ENCODE measurements at regions not wholly inside any gene's neighbourhood (a gene's known extent, or its start where the extent isn't known, plus 50 kb on each side); places are given as distances from the start of the nearest gene placed in this dataset.

DNA sequence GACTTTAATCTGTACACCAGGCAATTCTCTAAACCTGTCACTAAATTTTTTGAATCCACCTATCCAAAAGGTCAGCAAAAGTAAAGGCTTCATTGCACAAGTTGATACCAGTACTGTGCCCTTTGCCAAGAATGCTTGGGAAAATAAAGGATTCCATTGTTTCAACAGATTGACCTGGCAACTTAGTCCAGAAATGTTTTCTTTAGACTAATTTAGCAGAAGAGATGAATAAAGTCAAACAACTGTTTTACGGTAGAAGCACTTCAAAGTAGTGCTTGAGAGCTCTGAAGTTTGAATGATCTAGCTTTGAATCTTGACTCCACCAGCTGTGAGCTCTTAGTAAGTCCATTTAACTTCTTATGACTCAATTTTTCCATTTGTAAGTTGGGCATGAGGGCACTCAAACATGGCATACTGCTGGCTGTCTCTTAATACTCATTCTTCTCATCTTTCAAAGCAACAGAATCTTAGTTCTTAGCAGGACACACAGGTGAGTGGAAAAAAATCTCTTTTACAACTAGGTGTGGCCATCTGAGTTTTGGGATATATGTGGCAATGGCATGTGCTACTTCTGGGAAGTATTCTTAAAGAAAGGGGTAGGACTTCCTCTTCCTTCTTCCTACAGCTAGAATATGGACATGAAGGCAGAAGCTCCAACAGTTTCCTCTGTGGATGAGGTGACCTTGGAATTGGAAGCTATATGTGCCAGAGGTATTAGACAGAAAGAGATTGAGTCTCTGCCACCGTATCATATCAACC is 55.9 kb upstream of the LOC128125822 start (continued):
- TF ChIP-seq POLR2AphosphoS5 (IDR thresholded peaks at IDR 0.05; ENCODE audit: low read depth, low read length) (peak; percentile 58; the same call in 1 of the 2 replicates), FOSL1 (IDR thresholded peaks at IDR 0.05; ENCODE audit: low read depth) (peak; percentile 94), CEBPB (IDR thresholded peaks at IDR 0.05; ENCODE audit: low read depth) (peak; percentile 86)

DNA sequence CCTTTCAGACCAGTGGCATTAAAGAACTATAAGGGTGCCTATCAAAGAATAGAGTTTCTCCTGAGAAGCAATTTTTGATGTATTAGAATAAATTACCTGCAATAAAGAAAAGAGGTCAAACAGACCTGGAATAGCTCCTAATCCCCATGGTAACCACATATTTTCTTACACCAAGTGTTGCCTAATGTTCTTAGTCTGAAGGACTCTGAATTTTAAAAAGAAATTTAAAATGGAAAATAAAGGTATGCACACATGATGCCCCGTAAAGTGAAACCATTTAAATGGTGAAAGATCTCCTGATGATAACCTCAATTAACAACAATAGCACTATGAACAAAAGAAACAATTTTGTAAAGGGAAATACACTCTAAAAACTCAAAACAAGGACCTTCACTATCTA is 55.1 kb upstream of the LOC128125822 start:
- RAD21 ChIA-PET (ENCODE audit: low non-redundant PET in 1 of 2, low total read pairs in 2 of 2, uncharacterized antibody in 2 of 2, unreplicated experiment in 2 of 2), result no interaction called here
- Histone ChIP-seq H3K27me3 (ENCODE audit: insufficient read depth, low read length) (no peaks in the 10 kb centered on the region), H3K9me3 (ENCODE audit: control insufficient read depth in 1 of 2, insufficient read depth in 1 of 2, low read depth in 1 of 2, low read length in 2 of 2) (no peaks in the 10 kb centered on the region), H3K79me2 (ENCODE audit: insufficient read depth, low read length) (no peaks in the 10 kb centered on the region), H4K20me1 (ENCODE audit: insufficient read depth) (no peaks in the 10 kb centered on the region), H3K9ac (ENCODE audit: low read length) (no peak overlapping the region), H3K36me3 (ENCODE audit: control insufficient read depth in 1 of 2, insufficient read depth in 2 of 2, low read length in 2 of 2) (no peaks in the 10 kb centered on the region), H3K4me2 (ENCODE audit: low read length) (no peak overlapping the region), H3K4me3 (replicated peaks in 1 of 2; ENCODE audit: low read depth in 1 of 2, low read length in 2 of 2) (no peak overlapping the region), H3K27ac (ENCODE audit: low read depth, low read length) (peak overlapping the region; percentile 73; the same call in 1 of the 2 replicates), H2AFZ (ENCODE audit: low read depth, low read length, poor library complexity, severe bottlenecking) (peak overlapping the region; percentile 38), H3K9me2 (ENCODE audit: insufficient read depth) (no peaks in the 10 kb centered on the region), H3K4me1 (ENCODE audit: control insufficient read depth in 1 of 2, insufficient read depth in 2 of 2, low read length in 2 of 2) (peaks cover 19 to 54% of the 10 kb centered on the region in 2 experiments)
- BruUV-seq (replicated peaks), result no TSS peak
- TF ChIP-seq JUND (IDR thresholded peaks at IDR 0.05) (no peak), TCF7L2 (IDR thresholded peaks at IDR 0.05; ENCODE audit: borderline replicate concordance, extremely low read depth, insufficient read depth, insufficient read length) (no peak), CBX3 (IDR thresholded peaks at IDR 0.05; ENCODE audit: low read depth) (no peak), RAD21 (IDR thresholded peaks at IDR 0.05; ENCODE audit: low read depth) (no peak), SP1 (IDR thresholded peaks at IDR 0.05; ENCODE audit: low read depth) (no peak), SIN3A (IDR thresholded peaks at IDR 0.05; ENCODE audit: low read depth) (no peak)
- ATAC-seq, result no peak
- no peak for DNase-seq (ENCODE audit: low read depth, low spot score)
- CTCF ChIA-PET, result interaction anchor here (1.4 to 1.7 kb wide), 2 partner anchors 9 to 165 kb away, joined by 4 to 5 read pairs; no protein-coding TSS in a partner anchor
- POLR2A ChIA-PET, result interaction anchor here (0.9 to 1.9 kb wide), 4 partner anchors 10 to 164 kb away, joined by 3 to 10 read pairs (median 3); no protein-coding TSS in a partner anchor
- intact Hi-C loops (cut with micrococcal nuclease), result no loop called here
